Left forelimb (tissue), 1 donor: ENCODE measurements at regions not wholly inside any gene's neighbourhood (a gene's known extent, or its start where the extent isn't known, plus 50 kb on each side); places are given as distances from the start of the nearest gene placed in this dataset.
A peak's percentile ranks its signal among the peaks of the same experiment; 100 is the strongest.

Experiments used
- DNase-seq: peaks from one replicate; pipeline ENCODE4 v3.0.0-alpha.2; 2018; ENCODE audit warnings: low spot score

DNA sequence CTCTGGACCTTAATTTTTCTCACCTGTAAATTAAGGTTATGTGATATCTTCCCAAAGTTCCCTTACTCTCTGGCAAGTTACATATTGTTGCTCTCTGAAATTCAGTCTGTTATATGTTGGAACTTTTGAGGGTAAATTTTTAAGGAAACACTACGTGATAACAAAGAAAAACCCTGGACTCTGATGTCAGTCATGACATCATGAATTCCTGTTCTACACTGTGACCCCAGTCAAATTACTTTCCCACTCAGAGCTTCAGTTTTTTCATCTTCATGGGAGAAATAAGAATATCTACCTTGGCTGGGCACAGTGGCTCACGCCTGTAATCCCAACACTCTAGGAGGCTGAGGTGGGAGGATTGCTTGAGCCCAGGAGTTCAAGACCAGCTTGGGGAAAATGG is 164.6 kb upstream of the RALGAPA2 start:
- DNase-seq = no peak

DNA sequence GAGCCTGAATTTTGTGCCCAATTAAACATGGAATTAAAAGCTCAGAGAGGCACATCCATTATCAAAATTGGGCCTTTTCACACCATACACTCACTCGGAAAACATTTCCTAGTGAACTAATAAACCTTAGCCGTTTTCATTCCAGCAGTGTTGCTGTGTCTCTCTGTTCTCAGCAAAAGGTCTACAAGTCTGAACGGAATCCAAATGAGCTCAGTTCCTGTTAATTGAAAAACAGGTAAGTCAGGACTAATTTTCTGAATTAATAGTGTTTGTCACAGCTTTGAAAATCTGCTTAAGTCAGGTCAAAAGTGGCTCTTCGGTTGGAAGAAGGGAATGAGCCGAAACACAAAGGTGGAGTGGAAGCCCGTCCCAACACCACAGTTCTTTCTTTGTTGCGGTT is 163.3 kb upstream of the RALGAPA2 start:
- no peak for DNase-seq

DNA sequence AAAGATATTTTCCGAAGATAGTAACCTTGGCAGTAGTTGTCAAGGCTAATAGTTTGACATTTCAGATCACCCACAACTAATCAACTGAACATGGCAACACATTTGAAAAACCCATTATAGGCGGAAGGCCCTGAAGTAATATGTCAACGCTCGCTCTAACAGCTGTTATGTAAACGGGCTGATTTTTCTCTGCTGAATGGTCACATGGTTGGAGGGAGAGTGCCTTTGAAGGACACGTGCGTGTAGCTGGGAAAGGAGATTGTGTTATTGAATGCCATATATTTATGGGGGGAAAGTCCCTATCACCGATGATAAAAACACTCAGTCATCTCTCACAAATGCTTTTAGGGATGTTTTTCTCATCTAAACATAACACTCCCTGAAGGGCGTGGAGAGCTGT is 160.0 kb upstream of the RALGAPA2 start:
- no peak for DNase-seq

DNA sequence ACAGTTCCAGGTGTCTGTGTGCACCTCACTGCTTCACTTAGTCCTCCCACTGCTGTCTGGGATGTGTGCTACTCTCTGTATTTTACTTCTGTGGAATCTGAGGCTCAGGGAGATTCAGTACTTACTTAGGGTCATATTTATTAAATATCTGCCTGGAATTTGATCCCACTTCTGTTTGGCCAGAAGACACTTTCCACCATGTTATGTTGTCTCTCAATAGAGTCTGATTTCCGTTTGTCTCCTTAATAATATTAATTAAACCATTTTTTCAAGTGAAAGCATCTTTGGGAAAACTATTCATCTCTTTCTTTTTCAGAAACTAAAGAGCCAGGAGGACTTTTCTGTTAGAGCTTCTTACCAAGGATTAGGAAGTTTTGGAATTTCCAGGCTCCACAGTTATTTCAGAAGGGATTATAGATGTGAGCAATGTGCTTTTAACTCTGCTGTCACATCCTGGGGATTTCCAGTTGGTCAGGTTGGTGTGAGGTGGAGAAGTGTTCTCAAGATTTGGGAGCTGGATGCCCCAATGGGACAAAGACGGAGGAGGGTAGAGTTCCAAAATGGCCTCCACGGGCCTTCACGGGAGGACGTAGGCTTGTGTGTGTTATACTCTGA is 156.8 kb upstream of the RALGAPA2 start:
- DNase-seq = no peak

DNA sequence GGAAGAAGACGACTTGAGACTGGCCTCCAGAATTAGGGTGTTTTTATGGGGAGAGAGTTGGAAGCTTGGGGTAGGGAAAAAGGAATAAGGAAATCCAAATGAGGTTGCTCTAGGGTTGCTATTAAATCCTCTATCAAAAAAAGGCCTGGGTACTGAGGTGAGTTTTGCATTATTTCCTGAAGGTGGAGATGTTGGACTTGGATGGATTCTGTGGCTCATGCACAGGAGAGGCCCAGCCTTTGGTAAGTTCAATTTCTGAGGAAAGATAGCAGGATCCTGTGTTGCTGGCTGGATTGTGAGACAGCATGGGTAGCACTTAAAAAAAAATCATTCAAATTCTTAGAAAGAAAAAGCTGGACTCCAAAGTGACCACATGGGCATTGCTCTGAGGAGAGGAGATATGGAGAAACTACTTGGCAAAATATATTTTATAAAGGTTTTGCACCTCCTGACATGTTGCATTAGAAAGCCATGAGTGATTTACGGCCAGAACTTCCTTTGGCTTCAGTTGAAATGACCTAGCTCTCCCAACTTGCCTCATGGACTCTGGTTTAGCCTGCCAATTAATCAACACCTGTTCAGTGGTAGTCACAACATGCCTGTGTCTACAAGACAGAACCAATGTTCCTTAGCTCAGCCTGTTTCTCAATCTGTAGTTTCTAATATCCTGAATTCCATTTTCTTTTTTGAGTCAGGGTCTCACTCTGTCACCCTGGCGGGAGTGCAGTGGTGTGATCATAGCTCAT is 152.1 kb upstream of the RALGAPA2 start:
- no peak for DNase-seq

DNA sequence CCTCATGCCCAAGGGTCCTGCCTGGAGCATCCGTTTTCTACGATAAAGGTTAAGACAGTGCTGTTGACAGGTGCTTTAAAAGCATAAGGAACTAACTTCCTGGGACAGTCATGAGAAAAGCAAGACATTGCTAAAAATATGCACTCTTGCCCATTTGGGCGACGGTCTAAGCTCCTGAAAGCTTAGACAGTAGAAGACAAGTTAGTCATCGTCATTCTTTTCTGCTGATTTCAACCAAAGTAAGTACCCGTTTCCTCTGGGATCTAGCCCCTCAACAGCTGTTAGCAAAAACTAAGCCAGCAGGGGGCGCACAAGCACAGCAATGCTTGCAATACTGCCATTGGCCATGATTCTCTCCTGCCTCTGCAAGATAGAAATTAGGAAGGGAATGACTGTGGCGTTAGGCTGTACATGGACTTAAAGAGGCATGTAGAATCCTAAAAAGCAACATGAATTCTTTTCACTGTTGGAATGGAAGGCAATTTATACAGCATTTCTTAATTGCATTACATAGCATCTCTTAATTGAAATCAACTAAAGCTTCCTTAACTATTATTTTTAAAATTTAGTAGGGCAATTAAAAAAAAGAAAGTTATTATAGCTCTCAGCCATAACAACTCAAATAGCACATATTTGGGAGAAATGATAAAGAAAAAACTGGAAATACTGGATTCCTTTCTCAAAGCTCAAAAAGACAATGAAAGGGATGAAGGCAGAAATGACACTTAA is 147.8 kb upstream of the RALGAPA2 start:
- peak; percentile 87 for DNase-seq

DNA sequence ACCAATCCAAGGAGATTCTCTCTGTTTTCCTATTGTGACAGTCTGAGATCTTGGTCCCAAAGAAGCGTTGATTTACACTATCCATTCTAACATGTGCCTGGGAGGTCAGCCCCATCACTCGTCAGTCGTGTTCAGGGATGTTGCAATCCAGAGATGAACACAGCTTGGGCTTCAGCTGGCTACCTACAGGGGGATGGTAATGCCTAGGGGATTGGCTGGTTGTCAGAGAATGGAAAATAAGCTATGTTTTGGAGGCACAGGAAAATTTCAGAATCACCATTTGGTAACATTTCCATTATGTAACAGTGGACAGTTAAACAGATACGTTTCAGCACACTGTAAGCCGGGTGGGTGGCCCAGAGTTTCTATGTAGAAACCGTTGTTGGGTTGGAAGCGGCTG is 147.1 kb upstream of the RALGAPA2 start:
- no peak for DNase-seq

DNA sequence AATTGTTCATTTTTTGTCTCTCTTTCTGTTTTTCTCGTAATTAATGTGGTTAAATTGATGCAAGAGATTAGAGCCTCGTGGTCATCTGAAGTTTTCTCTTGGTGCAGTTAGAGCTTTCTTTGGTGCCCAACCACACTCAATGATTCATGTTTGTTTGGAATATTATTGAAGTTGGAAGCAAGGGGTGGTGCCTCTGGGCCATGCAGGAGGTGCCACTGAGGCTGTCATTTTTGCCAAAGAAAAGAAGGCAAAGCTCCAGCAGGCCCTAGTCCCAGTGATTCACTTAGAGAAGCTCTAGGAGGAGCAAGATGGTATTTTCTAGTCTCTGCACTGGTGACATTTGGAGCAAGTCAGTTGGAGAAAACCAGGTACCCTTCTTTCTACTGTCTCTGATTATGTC is 144.5 kb upstream of the RALGAPA2 start:
- no peak for DNase-seq

DNA sequence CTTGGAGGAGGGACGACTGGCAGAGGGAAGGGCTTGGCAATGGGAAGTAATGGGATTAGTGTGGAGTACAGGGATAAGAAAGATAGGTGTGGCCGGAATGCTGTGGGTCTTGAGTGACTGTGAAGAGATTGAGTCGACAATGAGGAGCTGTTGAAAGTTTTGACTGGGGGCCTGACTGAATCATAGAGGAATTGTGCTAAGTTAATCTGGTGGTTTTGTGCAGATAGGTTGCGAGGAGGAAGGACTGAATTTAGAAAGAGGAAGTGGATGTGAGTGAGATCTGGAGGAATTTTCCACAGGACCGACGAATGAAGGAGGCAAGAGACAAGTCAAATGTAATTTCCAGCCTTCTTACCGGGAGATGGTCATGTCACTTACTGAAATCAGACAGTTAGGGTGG is 143.9 kb upstream of the RALGAPA2 start:
- DNase-seq = no peak

DNA sequence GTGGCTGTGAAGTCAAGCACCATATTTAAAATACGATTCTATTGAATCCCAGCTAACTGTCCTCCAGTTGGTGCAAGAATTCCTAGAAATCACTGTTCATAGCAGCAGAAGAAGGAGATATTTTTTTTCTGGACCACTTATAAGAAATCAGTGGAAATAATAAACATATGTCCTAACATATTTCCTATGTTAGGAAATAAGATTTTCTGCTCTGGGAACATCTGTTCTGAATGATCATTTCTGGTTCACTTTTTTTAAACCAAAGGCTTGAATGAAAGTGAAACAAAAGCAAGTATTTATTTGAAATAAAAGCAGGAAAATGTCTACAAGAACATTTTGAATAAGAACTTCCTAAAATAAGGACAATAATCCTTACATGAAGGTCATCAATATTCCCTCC is 138.9 kb upstream of the RALGAPA2 start:
- DNase-seq = no peak

DNA sequence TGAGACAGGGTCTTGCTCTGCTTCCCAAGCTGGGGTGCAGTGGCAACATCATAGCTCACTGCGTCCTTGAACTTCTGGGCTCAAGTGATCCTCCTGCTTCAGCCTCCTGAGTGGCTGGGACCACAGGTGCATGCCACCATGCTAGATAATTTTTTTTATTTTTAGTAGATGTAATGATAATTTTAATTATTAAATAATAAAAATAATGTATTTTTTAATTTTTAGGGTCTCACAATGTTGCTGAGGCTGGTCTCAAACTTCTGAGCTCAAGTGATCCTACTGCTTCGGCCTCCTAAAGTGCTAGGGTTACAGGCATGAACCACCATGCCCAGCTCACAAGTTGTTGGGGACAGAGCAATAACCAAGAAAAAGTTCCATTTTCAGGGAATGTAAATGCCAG is 138.0 kb upstream of the RALGAPA2 start:
- DNase-seq = no peak

DNA sequence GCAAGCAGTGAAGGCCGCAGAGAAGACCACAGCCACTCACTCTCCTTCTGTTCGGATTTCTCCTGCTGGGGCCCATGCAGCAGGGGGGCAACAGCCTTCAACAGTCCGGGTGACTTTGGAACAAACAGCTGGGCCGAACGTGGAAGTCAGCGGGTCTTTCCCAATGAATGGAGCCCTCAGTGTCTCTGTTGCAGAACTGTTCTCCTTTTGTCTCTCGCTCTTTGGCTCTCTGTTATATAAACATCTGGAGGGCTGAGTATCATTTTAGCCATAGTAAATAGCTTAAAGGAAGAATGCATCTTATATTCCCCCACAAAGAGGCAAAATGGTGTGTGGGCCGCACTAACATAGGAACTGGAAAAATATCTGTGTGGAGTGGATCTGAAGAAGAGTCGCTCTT is 136.7 kb upstream of the RALGAPA2 start:
- no peak for DNase-seq

DNA sequence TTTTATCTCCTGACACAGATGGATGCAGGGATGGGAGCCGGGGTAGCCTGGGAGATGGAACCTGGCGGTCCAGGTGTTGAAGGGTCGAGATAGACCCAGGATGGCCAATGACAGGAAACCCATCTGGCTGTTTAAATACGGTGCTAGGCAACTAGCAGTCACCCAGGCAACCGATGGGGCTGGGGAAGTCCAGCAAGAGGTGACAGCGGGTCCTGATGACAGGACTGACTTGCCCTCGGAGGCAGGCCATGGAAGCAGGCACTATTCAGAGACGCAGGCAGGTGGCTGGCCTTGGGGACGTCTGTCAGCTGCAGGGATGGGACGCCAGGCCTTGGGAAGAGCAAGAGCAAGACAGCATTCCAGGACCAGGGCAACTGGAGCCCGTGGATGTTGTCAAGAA is 135.4 kb upstream of the RALGAPA2 start:
- no peak for DNase-seq

DNA sequence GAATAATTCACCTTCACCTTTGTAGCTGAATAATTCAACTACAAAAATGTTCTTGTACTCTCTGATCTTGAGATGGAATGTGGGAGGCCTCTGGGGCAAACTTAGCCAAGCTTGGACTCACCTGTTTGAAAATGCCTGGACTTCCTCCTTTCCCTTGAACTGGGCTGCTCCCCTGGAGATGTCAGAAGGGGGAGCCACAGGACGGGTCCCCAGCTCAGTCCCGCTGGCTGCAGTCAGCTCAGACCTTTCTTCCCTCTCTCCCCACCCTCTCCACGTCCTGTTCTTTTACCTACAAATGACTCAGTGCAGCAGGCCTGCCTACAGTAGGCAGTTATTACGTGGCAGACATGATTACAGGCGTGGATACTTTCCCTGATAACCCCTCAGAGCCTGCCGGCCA is 131.5 kb upstream of the RALGAPA2 start:
- no peak for DNase-seq

DNA sequence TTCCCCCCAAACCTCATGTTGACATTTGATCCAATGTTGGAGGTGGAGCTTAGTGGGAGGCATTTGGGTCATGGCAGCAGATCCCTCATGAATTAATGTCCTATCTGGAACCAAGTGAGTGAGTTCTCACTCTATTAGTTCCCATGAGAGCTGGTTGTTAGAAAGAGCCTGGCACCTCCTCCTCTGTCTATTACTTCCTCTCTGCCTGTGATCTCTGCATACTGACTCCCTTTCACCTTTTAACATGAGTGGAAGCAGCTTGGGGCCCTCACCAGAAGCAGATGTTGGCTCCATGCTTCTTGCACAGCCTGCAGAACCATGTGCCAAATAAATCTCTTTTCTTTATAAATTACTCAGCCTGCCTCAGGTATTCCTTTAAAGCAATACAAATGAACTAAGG is 127.3 kb upstream of the RALGAPA2 start:
- DNase-seq = no peak

DNA sequence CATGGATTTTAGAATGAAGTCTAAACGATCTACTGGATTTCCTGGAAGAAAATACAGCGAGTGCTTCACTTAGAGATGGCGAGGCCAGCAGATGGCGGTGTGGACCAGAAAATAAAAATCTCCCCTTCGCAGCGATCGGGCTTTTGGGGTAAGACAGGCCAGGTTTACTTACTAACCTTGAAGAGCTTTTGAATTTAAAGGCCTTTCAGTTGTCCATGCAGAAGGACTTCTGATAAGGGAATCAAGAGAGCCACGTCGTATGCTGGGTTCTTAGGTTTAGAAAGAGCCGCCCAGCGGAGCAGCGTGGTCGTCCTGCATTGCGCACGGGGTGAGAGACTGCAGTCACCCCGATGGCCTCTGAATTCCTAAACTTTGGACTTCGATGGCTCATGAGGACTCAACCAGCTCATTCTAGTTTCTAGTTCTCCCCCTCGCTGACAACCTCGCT is 125.2 kb upstream of the RALGAPA2 start:
- no peak for DNase-seq

DNA sequence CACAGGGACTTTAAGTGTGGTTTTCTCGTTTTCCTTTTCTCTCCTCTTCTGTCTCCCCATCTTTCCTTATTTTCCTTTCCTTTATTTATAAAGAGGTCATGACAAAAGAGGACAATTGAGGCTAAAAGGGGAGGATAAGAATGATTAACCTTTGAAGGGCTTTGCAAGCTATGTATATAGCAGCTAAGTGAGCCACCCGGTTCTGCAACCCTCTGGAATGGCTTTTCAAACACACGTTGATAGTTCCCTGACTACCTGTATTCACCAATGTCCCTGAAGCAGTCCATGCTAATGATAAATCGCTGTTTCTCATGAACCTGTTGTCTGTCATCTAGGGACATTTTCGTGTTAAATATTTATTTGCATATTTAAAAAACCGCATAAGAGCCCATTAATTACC is 124.4 kb upstream of the RALGAPA2 start:
- no peak for DNase-seq

DNA sequence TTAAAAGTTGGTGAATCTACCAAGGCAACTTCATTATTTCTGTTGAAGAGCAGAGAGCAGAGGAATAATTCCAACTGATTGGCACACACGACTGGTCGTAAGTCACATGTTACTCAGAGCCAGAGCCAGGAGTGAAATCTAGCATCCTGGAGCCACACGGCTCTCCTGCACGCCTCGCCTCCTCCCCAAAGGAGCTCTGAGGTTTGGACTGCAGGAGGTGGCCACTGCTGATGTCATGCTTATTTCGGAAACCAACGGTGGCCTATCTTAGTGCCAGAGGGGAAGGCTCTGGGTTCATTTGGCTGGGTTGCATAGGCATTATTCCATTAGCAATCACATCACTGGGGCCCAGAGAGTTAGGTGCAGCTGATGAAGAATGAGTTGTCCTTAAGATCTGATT is 123.5 kb upstream of the RALGAPA2 start:
- DNase-seq = no peak

DNA sequence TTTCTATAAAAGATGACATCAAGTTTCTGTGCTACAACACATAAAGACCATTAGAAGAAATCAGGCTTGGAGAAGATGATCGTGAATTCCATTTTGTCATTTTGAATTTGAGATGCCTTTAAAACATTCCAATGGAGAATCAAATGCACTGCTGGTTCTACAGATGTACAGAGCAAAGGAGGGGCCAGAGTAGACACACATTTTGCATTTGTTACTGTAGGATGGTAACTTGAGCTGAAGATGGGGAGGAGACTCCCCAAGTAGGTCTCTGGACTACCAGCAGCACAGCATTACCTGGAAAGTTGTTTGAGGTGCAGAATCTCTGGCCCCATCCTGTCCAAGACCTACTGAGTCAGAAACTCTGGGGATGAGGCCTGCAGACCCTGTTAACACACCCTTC is 121.6 kb upstream of the RALGAPA2 start:
- no peak for DNase-seq

DNA sequence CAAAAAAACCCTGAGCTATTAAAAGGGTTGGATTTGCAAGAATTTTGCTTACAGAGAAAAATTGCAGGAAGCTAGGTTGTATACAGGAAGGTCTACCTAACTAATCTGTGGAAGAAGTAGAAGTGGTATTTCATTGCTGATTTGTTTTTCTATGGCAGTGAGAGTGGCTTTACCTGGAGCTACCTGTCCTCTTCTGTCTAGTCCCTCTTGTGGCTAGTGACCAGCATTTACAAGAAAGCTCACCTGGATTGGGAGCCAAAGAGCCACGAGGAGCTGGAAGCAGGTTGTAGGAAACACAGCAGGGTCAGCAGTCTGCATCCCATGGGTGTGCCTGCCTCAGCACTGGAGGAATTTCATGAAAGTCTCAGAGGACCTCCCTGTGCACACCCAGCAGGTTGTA is 120.3 kb upstream of the RALGAPA2 start:
- DNase-seq = no peak

DNA sequence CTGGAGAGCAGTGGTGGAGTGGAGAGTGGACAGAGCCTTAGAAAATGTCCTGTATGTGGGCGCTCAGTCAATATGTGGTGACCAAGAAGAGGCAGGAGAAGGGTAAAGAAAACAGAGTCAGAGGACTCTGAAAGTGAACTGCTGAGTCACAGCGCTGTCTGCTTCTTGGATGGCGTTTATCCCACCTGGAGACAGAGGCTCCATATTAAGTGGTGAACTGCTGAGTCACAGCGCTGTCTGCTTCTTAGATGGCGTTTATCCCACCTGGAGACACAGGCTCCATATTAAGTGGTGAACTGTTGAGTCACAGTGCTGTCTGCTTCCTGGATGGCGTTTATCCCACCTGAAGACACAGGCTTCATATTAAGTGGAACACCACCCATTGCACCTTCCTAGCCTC is 119.3 kb upstream of the RALGAPA2 start:
- no peak for DNase-seq

DNA sequence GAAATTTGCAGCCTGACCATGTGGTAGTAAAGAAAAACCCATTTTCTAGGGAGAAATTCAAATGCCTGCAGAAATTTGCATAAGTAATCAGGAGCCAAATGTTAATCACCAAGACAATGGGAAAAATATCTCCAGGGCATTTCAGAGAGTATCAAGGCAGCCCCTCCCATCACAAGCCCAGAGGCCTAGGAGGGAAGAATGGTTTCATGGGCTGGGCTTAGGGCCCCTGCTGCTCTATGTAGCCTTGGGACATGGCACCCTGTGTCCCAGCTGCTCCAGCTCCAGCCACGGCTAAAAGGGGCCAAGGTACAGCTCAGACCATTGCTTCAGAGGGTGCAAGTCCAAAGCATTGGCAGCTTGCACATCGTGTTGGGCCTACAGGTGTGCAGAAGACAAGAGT is 117.2 kb upstream of the RALGAPA2 start:
- DNase-seq = no peak

DNA sequence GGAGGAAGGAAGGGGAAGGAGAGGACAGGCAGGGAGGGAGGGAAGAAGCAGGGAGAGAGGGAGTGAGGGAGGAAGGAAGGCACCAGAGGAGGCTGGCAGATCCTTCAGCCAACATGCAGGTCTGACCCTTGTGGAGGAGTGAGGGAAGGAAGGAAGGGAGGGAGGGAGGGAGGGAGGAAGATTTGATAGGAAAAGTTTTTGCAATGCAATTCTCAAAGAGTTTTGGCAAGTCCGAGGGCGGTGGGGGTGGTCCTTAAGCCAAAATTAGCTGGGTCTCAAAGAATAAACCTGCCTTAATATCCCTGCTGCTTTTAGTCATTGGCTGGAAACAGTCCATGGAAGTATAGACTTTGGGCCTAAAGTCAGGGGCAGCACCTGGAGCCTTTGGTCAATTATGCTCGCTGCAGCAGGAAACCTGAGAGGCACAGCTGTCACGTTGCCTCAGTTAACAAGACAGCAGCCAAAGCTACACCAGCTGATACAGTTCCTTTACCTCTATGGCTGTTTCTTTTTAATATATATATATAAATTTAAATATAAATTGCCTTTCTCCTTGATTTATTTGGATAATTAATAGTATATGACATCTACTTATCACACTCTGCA is 115.7 kb upstream of the RALGAPA2 start:
- DNase-seq = no peak
